HL-60 (cell line): ENCODE measurements at regions not wholly inside any gene's neighbourhood (a gene's known extent, or its start where the extent isn't known, plus 50 kb on each side); places are given as distances from the start of the nearest gene placed in this dataset.

ENCODE experiments used
- CTCF ChIP-seq: IDR thresholded peaks from one replicate; pipeline ENCODE4 v1.5.1; 2011; ENCODE audit warnings: low read length, control low read depth, inconsistent platforms; ENCODE audit not compliant: insufficient read depth
- GABPA ChIP-seq: IDR thresholded peaks from 2 replicates; pipeline ENCODE4 v1.6.1; 2012; ENCODE audit warnings: low read depth
- POLR2AphosphoS5 ChIP-seq: IDR thresholded peaks from 2 replicates; pipeline ENCODE4 v1.6.1; 2012; ENCODE audit warnings: low read depth
- REST ChIP-seq: IDR thresholded peaks from 2 replicates; pipeline ENCODE4 v1.6.1; 2012; ENCODE audit warnings: low read depth; ENCODE audit not compliant: insufficient replicate concordance
- SPI1 ChIP-seq: IDR thresholded peaks from 2 replicates; pipeline ENCODE4 v1.6.1; 2012; ENCODE audit warnings: low read depth, mild to moderate bottlenecking, borderline replicate concordance

- TF ChIP-seq CTCF (no peak), POLR2AphosphoS5 (no peak), REST (no peak), GABPA (no peak), SPI1 (peak; percentile 28; the same call in 1 of the 2 replicates)
These were observed 79.5 kb upstream of the RNF217 start for GRCh38 chr6:124882579-124883393.
